SU-DHL-6 (cell line): ENCODE measurements at regions not wholly inside any gene's neighbourhood (a gene's known extent, or its start where the extent isn't known, plus 50 kb on each side); places are given as distances from the start of the nearest gene placed in this dataset.

ENCODE experiments used
- H2AFZ ChIP-seq: fragments of 200-600 bp; sonication (generic); 2 replicates; pipeline ENCODE4 v1.6.1; 2014; ENCODE audit warnings: low read depth, mild to moderate bottlenecking, moderate library complexity, mixed read lengths, antibody characterized with exemption, low read length; ENCODE audit not compliant: severe bottlenecking
- H3F3A ChIP-seq: fragments of 200-600 bp; shearing (Covaris generic); 2 replicates; pipeline ENCODE4 v1.6.0; 2016; ENCODE audit warnings: antibody characterized with exemption, mild to moderate bottlenecking; ENCODE audit not compliant: insufficient read depth
- H3K27ac ChIP-seq: fragments of 200-600 bp; sonication (generic); 2 replicates; pipeline ENCODE4 v1.5.1; 2016; ENCODE audit warnings: low read depth, mild to moderate bottlenecking, low read length, moderate library complexity, mixed read lengths
- H3K27me3 ChIP-seq: fragments of 200-600 bp; sonication (generic), shearing (Covaris generic); 2 replicates; pipeline ENCODE4 v1.6.0; 2014; ENCODE audit warnings: mild to moderate bottlenecking, low read length
- H3K36me3 ChIP-seq: fragments of 200-600 bp; sonication (generic); 2 replicates; pipeline ENCODE4 v1.6.1; 2014; ENCODE audit warnings: mild to moderate bottlenecking, low read length, mixed read lengths
- H3K4me2 ChIP-seq: fragments of 300-600, 200-600 bp; shearing (Covaris generic), sonication (generic); 2 replicates; pipeline ENCODE4 v1.6.0; 2014; ENCODE audit warnings: low read length, low read depth, mild to moderate bottlenecking; ENCODE audit not compliant: poor library complexity, severe bottlenecking
- H3K4me3 ChIP-seq: fragments of 200-600 bp; sonication (generic); 2 replicates; pipeline ENCODE4 v1.5.1; 2014; ENCODE audit warnings: antibody characterized with exemption, low read length, mild to moderate bottlenecking, mixed read lengths; ENCODE audit not compliant: insufficient read depth, poor library complexity, severe bottlenecking
- H3K79me2 ChIP-seq: fragments of 200-600 bp; sonication (generic); 2 replicates; pipeline ENCODE4 v1.6.1; 2014; ENCODE audit warnings: mild to moderate bottlenecking, low read length, moderate library complexity; ENCODE audit not compliant: insufficient read depth
- H3K9ac ChIP-seq: fragments of 200-600 bp; sonication (generic); 2 replicates; pipeline ENCODE4 v1.7.0; 2014; ENCODE audit warnings: mild to moderate bottlenecking, low read length
- H3K9me2 ChIP-seq: fragments of 200-600 bp; sonication (generic); replicated peaks from 2 replicates; pipeline ENCODE4 v1.6.1; 2014; ENCODE audit warnings: low read length; ENCODE audit not compliant: insufficient read depth
- H3K9me3 ChIP-seq: fragments of 200-600 bp; sonication (generic); 2 replicates; pipeline ENCODE4 v1.6.1; 2014; ENCODE audit warnings: low read length, mixed read lengths; ENCODE audit not compliant: insufficient read depth
- H4K20me1 ChIP-seq: fragments of 200-600 bp; sonication (generic); 2 replicates; pipeline ENCODE4 v1.6.1; 2014; ENCODE audit warnings: low read depth, mild to moderate bottlenecking, antibody characterized with exemption, low read length, moderate library complexity, mixed read lengths
- CTCF ChIP-seq: fragments of 200-600 bp; sonication (generic); IDR thresholded peaks from one replicate; pipeline ENCODE4 v1.5.1; 2017; ENCODE audit warnings: antibody characterized with exemption, mild to moderate bottlenecking, low read length, moderate library complexity; ENCODE audit not compliant: insufficient read depth, poor library complexity, severe bottlenecking
- EZH2phosphoT487 ChIP-seq: fragments of 200-600 bp; sonication (generic), shearing (Covaris generic); conservative IDR thresholded peaks from 2 replicates; pipeline ENCODE4 v1.6.1; 2018; ENCODE audit warnings: mild to moderate bottlenecking, antibody characterized with exemption, low read length, moderate library complexity, mixed read lengths

- no peaks in the 10 kb centered on the region for H3K36me3 ChIP-seq
- no peaks in the 10 kb centered on the region for H3K9me2 ChIP-seq
- H3K4me3 ChIP-seq, result no peak overlapping the region
- no peak overlapping the region for H3K4me2 ChIP-seq
- H3F3A ChIP-seq, result no peaks in the 10 kb centered on the region
- H3K9ac ChIP-seq, result no peak overlapping the region
- H3K27me3 ChIP-seq, result no peaks in the 10 kb centered on the region
- H3K79me2 ChIP-seq, result no peaks in the 10 kb centered on the region
- TF ChIP-seq CTCF, result no peak
- no peak overlapping the region for H2AFZ ChIP-seq
- H3K9me3 ChIP-seq, result no peaks in the 10 kb centered on the region
- H3K27ac ChIP-seq, result no peak overlapping the region
- no peaks in the 10 kb centered on the region for H4K20me1 ChIP-seq
Observed at GRCh38 chr2:120898496-120898895, 162.8 kb downstream of the GLI2 start.

DNA sequence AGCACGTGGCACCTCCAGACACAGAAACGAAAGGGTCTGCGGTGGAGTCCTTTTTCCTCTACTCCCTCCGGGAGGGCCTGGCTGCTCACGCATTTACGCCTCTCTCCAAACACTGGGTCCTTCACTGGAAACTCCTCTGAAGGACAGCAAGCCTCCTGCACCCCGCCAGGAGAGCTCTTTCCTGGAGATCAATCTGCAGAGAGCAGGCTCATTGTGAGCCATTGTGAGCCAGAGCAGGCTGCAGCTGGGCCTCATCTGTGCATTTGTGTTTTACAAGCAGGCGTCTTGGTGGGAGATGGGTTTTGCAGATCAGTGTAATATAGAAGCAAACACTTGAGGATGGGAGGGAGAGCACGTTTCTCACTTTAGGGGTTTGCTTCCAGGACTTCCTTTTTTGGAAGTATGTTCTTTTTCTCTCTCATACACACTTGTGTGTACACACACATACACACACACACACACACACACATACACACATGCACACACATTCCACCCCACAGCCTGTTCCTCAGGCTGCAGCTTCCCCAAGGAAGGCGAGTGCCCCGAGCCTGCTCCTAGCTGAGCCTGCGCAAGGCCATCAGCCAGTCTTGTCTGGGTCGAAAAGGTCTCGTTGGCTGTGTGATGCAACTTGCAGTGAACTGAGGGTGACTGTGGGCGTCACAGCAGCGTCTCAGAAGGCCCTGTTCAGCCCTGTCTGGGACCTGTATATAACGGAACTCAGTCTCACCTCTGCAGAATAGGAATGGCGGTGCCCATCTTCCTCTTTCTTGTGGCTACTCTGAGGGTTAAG, 163.5 kb downstream of the GLI2 start:
- H3K4me3 ChIP-seq, result no peak overlapping the region
- no peak for TF ChIP-seq CTCF
- TF ChIP-seq EZH2phosphoT487, result no peak
- H3K4me2 ChIP-seq, result no peak overlapping the region
- H2AFZ ChIP-seq, result no peak overlapping the region
- H3K79me2 ChIP-seq, result no peaks in the 10 kb centered on the region
- H3K9ac ChIP-seq, result no peak overlapping the region
- no peaks in the 10 kb centered on the region for H3K27me3 ChIP-seq
- no peaks in the 10 kb centered on the region for H4K20me1 ChIP-seq
- H3K36me3 ChIP-seq, result no peaks in the 10 kb centered on the region
- H3K9me3 ChIP-seq, result no peaks in the 10 kb centered on the region
- H3K27ac ChIP-seq, result no peak overlapping the region
- H3K9me2 ChIP-seq, result no peaks in the 10 kb centered on the region
- no peaks in the 10 kb centered on the region for H3F3A ChIP-seq

- Histone ChIP-seq H3K36me3 (no peaks in the 10 kb centered on the region), H3K9me3 (no peaks in the 10 kb centered on the region), H2AFZ (no peak overlapping the region), H3K9ac (no peak overlapping the region), H3K79me2 (no peaks in the 10 kb centered on the region), H3K27me3 (no peaks in the 10 kb centered on the region), H4K20me1 (no peaks in the 10 kb centered on the region), H3F3A (no peaks in the 10 kb centered on the region), H3K4me3 (no peak overlapping the region), H3K9me2 (no peaks in the 10 kb centered on the region), H3K4me2 (no peak overlapping the region), H3K27ac (no peak overlapping the region)
- TF ChIP-seq CTCF (no peak), EZH2phosphoT487 (no peak)
Observed at GRCh38 chr2:120899771-120900170, 164.1 kb downstream of the GLI2 start.
